Panc1 (cell line): ENCODE measurements at regions not wholly inside any gene's neighbourhood (a gene's known extent, or its start where the extent isn't known, plus 50 kb on each side); places are given as distances from the start of the nearest gene placed in this dataset.

Source experiments
- ATAC-seq: fragments of 200-7000 bp; cut with Tn5 transposase; 2 replicates; pipeline ENCODE4 v1.9.1; 2020; ENCODE audit warnings: mild to moderate bottlenecking, moderate library complexity
- BruUV-seq: library from RNA; stranded (reverse); fragments of 400-500 nt; replicated peaks from 2 replicates; lab custom pipeline; 2021; lab: Mats Ljungman, UMichigan
- CTCF ChIA-PET: fragments of 300-600 bp; sonication (Branson Sonifier 250); formaldehyde crosslinking; loops from one replicate; lab custom pipeline; 2022; ENCODE audit warnings: antibody characterized with exemption; lab: Charles Lee
- POLR2A ChIA-PET: fragments of 300-600 bp; sonication (Branson Sonifier 250); formaldehyde crosslinking; loops from one replicate; lab custom pipeline; 2022; ENCODE audit warnings: antibody characterized with exemption; lab: Charles Lee
- DNase-seq: peaks from one replicate; pipeline ENCODE4 v3.0.0-alpha.2; 2010; ENCODE audit warnings: low read depth, low spot score
- H3K27ac ChIP-seq: 2 replicates; pipeline ENCODE4 v1.5.1; 2011; ENCODE audit warnings: mild to moderate bottlenecking, low read length, inconsistent platforms
- H3K27me3 ChIP-seq: fragments of 200-500 bp; sonication (Bioruptor generic); 2 replicates; pipeline ENCODE4 v1.6.0; 2014; ENCODE audit warnings: low read length, inconsistent platforms; ENCODE audit not compliant: control insufficient read depth, insufficient read depth
- H3K36me3 ChIP-seq: fragments of 200-500 bp; sonication (Bioruptor generic); 2 replicates; pipeline ENCODE4 v1.5.1; 2014; ENCODE audit warnings: inconsistent platforms, mild to moderate bottlenecking, low read length, moderate library complexity; ENCODE audit not compliant: control insufficient read depth, insufficient read depth
- H3K4me1 ChIP-seq: 2 replicates; pipeline ENCODE4 v1.5.1; 2011; ENCODE audit warnings: inconsistent platforms, mild to moderate bottlenecking, low read length, moderate library complexity; ENCODE audit not compliant: control insufficient read depth, insufficient read depth
- H3K4me3 ChIP-seq, 2 experiments: 2 replicates each; pipeline ENCODE4 v1.5.1; 2011 to 2012; ENCODE audit warnings: low read depth in 2 of 2, low read length in 2 of 2, mild to moderate bottlenecking in 2 of 2, inconsistent platforms in 1 of 2, moderate library complexity in 1 of 2
- H3K9me3 ChIP-seq: fragments of 200-500 bp; sonication (Bioruptor generic); 2 replicates; pipeline ENCODE4 v1.5.1; 2014; ENCODE audit warnings: low read depth, mild to moderate bottlenecking, inconsistent platforms, low read length, moderate library complexity; ENCODE audit not compliant: control insufficient read depth, insufficient read depth
- POLR2AphosphoS5 ChIP-seq: IDR thresholded peaks from 2 replicates; pipeline ENCODE4 v1.6.1; 2012; ENCODE audit warnings: mild to moderate bottlenecking, low read depth, low read length, moderate library complexity
- SIN3A ChIP-seq: IDR thresholded peaks from 2 replicates; pipeline ENCODE4 v1.6.1; 2012; ENCODE audit warnings: low read depth, mild to moderate bottlenecking, low read length, moderate library complexity, borderline replicate concordance; ENCODE audit not compliant: insufficient read depth
- TCF7L2 ChIP-seq: IDR thresholded peaks from 2 replicates; pipeline ENCODE4 v1.6.1; 2011; ENCODE audit warnings: mild to moderate bottlenecking, low read depth, low read length, inconsistent platforms
- in situ Hi-C: cut with HindIII; loops from 2 replicates; pipeline ENCODE4 v1.10.0; 2016; ENCODE audit warnings: low sequenced_read_pairs, low pct_unique_long_range_greater_than_20kb
- intact Hi-C: fragments of 100-400 bp; cut with micrococcal nuclease; formaldehyde crosslinking; loops from one replicate; pipeline ENCODE4 v1.10.0; 2022; ENCODE audit not compliant: unreplicated experiment
- TF ChIP-seq, protein P1 (sequence below), 2 experiments: IDR thresholded peaks; 2 replicates each; pipeline ENCODE4 v1.6.1; 2011 to 2012; ENCODE audit warnings: low read depth in 2 of 2, control low read depth in 1 of 2, low read length in 1 of 2, mild to moderate bottlenecking in 1 of 2, moderate library complexity in 1 of 2; ENCODE audit not compliant: insufficient read depth in 1 of 2
- TF ChIP-seq, protein P2 (sequence below): fragments of 450-650 bp; IDR thresholded peaks from 2 replicates; pipeline ENCODE4 v1.5.1; 2017; ENCODE audit warnings: mild to moderate bottlenecking

DNA sequence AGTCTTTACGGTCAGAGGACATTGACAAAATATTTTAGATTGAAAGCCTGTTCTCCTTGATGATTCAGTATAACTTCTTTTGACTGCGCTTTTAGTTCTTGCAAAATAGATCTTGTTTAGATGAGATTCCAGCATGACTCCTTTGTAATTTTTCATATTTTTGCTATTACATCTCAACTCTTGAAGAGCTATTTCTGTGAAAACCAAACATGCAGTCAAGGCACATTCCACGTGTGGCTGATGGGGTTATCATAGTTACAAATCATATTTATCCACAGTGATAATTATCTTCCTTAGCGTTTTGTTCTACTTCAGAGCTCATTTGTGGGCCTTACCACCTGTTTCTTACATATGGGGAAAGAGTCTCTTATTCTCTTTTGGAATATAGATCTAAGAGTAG, 238.8 kb upstream of the DMRT1 start:
- in situ Hi-C loops (no loop called here), intact Hi-C loops (no loop called here)
- H3K9me3 ChIP-seq, result no peaks in the 10 kb centered on the region
- no peak overlapping the region for H3K4me3 ChIP-seq
- BruUV-seq, result no TSS peak
- no peaks in the 10 kb centered on the region for H3K4me1 ChIP-seq
- no peaks in the 10 kb centered on the region for H3K36me3 ChIP-seq
- DNase-seq, result no peak
- H3K27ac ChIP-seq, result no peak overlapping the region
- H3K27me3 ChIP-seq, result no peaks in the 10 kb centered on the region
- POLR2A ChIA-PET, result no interaction called here
- CTCF ChIA-PET, result no interaction called here
- TF ChIP-seq POLR2AphosphoS5, result no peak
- no peak for TF ChIP-seq TCF7L2
- no peak for TF ChIP-seq SIN3A
- TF ChIP-seq, protein P1, sequence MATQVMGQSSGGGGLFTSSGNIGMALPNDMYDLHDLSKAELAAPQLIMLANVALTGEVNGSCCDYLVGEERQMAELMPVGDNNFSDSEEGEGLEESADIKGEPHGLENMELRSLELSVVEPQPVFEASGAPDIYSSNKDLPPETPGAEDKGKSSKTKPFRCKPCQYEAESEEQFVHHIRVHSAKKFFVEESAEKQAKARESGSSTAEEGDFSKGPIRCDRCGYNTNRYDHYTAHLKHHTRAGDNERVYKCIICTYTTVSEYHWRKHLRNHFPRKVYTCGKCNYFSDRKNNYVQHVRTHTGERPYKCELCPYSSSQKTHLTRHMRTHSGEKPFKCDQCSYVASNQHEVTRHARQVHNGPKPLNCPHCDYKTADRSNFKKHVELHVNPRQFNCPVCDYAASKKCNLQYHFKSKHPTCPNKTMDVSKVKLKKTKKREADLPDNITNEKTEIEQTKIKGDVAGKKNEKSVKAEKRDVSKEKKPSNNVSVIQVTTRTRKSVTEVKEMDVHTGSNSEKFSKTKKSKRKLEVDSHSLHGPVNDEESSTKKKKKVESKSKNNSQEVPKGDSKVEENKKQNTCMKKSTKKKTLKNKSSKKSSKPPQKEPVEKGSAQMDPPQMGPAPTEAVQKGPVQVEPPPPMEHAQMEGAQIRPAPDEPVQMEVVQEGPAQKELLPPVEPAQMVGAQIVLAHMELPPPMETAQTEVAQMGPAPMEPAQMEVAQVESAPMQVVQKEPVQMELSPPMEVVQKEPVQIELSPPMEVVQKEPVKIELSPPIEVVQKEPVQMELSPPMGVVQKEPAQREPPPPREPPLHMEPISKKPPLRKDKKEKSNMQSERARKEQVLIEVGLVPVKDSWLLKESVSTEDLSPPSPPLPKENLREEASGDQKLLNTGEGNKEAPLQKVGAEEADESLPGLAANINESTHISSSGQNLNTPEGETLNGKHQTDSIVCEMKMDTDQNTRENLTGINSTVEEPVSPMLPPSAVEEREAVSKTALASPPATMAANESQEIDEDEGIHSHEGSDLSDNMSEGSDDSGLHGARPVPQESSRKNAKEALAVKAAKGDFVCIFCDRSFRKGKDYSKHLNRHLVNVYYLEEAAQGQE (IDR thresholded peaks at IDR 0.05; ENCODE audit: insufficient read depth in 1 of 2, low read depth in 2 of 2, low read length in 1 of 2), result no peak
- TF ChIP-seq, protein P2, sequence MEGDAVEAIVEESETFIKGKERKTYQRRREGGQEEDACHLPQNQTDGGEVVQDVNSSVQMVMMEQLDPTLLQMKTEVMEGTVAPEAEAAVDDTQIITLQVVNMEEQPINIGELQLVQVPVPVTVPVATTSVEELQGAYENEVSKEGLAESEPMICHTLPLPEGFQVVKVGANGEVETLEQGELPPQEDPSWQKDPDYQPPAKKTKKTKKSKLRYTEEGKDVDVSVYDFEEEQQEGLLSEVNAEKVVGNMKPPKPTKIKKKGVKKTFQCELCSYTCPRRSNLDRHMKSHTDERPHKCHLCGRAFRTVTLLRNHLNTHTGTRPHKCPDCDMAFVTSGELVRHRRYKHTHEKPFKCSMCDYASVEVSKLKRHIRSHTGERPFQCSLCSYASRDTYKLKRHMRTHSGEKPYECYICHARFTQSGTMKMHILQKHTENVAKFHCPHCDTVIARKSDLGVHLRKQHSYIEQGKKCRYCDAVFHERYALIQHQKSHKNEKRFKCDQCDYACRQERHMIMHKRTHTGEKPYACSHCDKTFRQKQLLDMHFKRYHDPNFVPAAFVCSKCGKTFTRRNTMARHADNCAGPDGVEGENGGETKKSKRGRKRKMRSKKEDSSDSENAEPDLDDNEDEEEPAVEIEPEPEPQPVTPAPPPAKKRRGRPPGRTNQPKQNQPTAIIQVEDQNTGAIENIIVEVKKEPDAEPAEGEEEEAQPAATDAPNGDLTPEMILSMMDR, result no peak
- no peak for ATAC-seq

DNA sequence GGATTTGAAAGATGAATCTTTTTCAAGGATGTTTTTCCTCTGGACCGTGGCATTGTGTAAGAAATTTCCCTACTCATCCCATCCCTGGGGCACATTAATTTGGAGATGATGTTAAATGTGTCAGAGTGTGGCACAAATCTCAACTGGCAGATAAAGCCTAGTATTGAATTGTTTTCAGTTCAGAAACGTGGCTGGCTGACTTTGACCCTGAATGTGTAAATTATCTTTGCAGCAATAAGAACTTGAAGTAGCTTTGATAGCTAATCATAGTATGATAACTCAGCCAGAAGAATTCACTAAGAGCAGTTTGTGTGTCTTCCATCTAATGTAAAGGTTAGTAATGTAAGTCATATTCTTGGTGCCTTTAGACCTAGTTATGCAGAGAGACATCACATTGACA, 238.4 kb upstream of the DMRT1 start:
- DNase-seq (no peak), ATAC-seq (no peak)
- intact Hi-C loops (no loop called here), in situ Hi-C loops (no loop called here)
- CTCF ChIA-PET, result no interaction called here
- no peaks in the 10 kb centered on the region for H3K36me3 ChIP-seq
- TF ChIP-seq, protein P1 (IDR thresholded peaks at IDR 0.05; ENCODE audit: insufficient read depth in 1 of 2, low read depth in 2 of 2, low read length in 1 of 2), result no peak
- TF ChIP-seq SIN3A, result no peak
- TF ChIP-seq TCF7L2, result no peak
- POLR2A ChIA-PET, result no interaction called here
- BruUV-seq, result no TSS peak
- no peaks in the 10 kb centered on the region for H3K4me1 ChIP-seq
- H3K27ac ChIP-seq, result no peak overlapping the region
- no peak overlapping the region for H3K4me3 ChIP-seq
- no peaks in the 10 kb centered on the region for H3K27me3 ChIP-seq
- H3K9me3 ChIP-seq, result no peaks in the 10 kb centered on the region
